DOHH2 (cell line): ENCODE measurements at regions not wholly inside any gene's neighbourhood (a gene's known extent, or its start where the extent isn't known, plus 50 kb on each side); places are given as distances from the start of the nearest gene placed in this dataset.

Experiments used
- H3F3A ChIP-seq: fragments of 200-600 bp; sonication (generic), shearing (Covaris generic); 2 replicates; pipeline ENCODE4 v1.6.0; 2016; ENCODE audit warnings: antibody characterized with exemption, mild to moderate bottlenecking; ENCODE audit not compliant: control insufficient read depth, insufficient read depth
- H3K27ac ChIP-seq: fragments of 200-600 bp; sonication (generic); 2 replicates; pipeline ENCODE4 v1.5.1; 2014; ENCODE audit warnings: low read depth, mild to moderate bottlenecking, low read length, moderate library complexity
- H3K27me3 ChIP-seq: fragments of 200-600 bp; sonication (generic); 2 replicates; pipeline ENCODE4 v1.6.1; 2014; ENCODE audit warnings: mild to moderate bottlenecking, low read length, mixed read lengths; ENCODE audit not compliant: control insufficient read depth
- H3K36me3 ChIP-seq: fragments of 200-600 bp; sonication (generic); 2 replicates; pipeline ENCODE4 v1.6.1; 2014; ENCODE audit warnings: mild to moderate bottlenecking, low read length, moderate library complexity, mixed read lengths; ENCODE audit not compliant: control insufficient read depth
- H3K4me1 ChIP-seq: fragments of 200-600 bp; sonication (generic); 2 replicates; pipeline ENCODE4 v1.6.1; 2014; ENCODE audit warnings: mild to moderate bottlenecking, low read length, mixed read lengths; ENCODE audit not compliant: control insufficient read depth
- H3K4me2 ChIP-seq: fragments of 200-600 bp; sonication (generic); 2 replicates; pipeline ENCODE4 v1.6.0; 2014; ENCODE audit warnings: mild to moderate bottlenecking, low read length, moderate library complexity
- H3K4me3 ChIP-seq: fragments of 200-600 bp; sonication (generic); 2 replicates; pipeline ENCODE4 v1.5.1; 2014; ENCODE audit warnings: mild to moderate bottlenecking, low read length, mixed read lengths
- H3K79me2 ChIP-seq: fragments of 200-600 bp; sonication (generic); 2 replicates; pipeline ENCODE4 v1.6.1; 2014; ENCODE audit warnings: mild to moderate bottlenecking, low read length, mixed read lengths; ENCODE audit not compliant: control insufficient read depth
- H3K9me2 ChIP-seq: fragments of 200-600 bp; sonication (generic); replicated peaks from 2 replicates; pipeline ENCODE4 v1.6.1; 2014; ENCODE audit warnings: mild to moderate bottlenecking, low read length, mixed read lengths; ENCODE audit not compliant: control insufficient read depth
- H3K9me3 ChIP-seq: fragments of 200-600 bp; sonication (generic); 2 replicates; pipeline ENCODE4 v1.6.1; 2014; ENCODE audit warnings: antibody characterized with exemption, low read length, mixed read lengths; ENCODE audit not compliant: control insufficient read depth, insufficient read depth
- H4K20me1 ChIP-seq: fragments of 200-600 bp; sonication (generic); 2 replicates; pipeline ENCODE4 v1.6.0; 2014; ENCODE audit warnings: low read depth, mild to moderate bottlenecking, antibody characterized with exemption, low read length, moderate library complexity; ENCODE audit not compliant: control insufficient read depth, insufficient read depth
- EZH2phosphoT487 ChIP-seq: fragments of 200-600 bp; sonication (generic); IDR thresholded peaks from 2 replicates; pipeline ENCODE4 v1.6.1; 2017; ENCODE audit warnings: borderline replicate concordance, mild to moderate bottlenecking, antibody characterized with exemption, low read length, moderate library complexity, mixed read lengths
- TF ChIP-seq, protein P1 (sequence below): fragments of 200-600 bp; sonication (generic); IDR thresholded peaks from one replicate; pipeline ENCODE4 v1.5.1; 2014; ENCODE audit warnings: antibody characterized with exemption, mild to moderate bottlenecking, low read depth, low read length; ENCODE audit not compliant: poor library complexity, severe bottlenecking

DNA sequence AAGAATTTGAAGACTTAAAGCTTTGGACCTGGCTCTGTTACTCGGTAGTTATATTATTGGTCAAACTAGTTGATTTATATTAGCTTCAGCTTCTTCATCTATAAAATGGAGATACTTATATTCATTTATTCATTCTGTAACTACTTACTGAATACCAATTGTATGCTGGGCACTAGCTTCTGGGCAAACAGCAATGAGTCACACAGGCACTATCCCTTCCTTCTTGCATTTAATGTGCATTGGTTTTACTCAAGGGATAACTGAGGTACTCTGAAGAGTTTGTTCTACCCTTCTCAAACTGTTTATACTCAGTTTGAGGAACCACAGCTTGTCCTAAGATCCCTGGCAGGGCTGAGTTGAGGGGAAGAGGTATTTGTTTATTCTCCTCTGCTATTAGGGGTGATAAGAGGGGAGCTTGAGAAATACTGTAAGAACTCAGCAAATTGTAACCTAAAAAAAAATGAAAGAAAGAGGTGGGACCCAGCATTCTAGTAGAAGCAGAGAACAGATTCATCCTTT is 825.4 kb upstream of the AMELY start:
- no peak for TF ChIP-seq EZH2phosphoT487
- TF ChIP-seq, protein P1, sequence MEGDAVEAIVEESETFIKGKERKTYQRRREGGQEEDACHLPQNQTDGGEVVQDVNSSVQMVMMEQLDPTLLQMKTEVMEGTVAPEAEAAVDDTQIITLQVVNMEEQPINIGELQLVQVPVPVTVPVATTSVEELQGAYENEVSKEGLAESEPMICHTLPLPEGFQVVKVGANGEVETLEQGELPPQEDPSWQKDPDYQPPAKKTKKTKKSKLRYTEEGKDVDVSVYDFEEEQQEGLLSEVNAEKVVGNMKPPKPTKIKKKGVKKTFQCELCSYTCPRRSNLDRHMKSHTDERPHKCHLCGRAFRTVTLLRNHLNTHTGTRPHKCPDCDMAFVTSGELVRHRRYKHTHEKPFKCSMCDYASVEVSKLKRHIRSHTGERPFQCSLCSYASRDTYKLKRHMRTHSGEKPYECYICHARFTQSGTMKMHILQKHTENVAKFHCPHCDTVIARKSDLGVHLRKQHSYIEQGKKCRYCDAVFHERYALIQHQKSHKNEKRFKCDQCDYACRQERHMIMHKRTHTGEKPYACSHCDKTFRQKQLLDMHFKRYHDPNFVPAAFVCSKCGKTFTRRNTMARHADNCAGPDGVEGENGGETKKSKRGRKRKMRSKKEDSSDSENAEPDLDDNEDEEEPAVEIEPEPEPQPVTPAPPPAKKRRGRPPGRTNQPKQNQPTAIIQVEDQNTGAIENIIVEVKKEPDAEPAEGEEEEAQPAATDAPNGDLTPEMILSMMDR = no peak
- peaks cover 6% of the 10 kb centered on the region for H3K4me1 ChIP-seq

DNA sequence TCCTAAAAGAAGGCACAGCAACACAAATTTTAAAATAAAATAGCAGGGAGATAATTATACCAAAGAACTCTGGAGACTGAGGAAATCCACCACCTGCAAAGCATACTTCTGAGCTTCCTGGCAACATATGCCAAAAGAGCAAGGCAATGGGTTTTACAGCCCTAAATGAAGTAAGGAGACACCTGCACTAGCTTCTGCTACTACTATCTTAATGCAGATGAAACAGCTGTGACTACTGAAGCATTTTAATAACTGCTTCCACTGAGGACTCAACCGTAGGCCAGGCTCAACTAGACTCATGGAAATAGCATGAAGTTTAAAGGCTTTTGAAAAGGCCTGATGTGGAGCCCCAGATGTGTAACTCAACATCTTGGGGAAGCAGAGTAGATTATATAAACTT is 820.1 kb upstream of the AMELY start:
- Histone ChIP-seq H3K27ac (0 out of 2 replicates have a peak overlapping the region, but pooled peaks have one; percentile 6), H3K4me3 (no peak overlapping the region), H3K4me2 (0 out of 2 replicates have a peak overlapping the region, but pooled peaks have one; percentile 14)

More for the DNA sequence above, 825.4 kb upstream of the AMELY start:
- Histone ChIP-seq H3K27me3 (no peaks in the 10 kb centered on the region), H3K79me2 (no peaks in the 10 kb centered on the region), H3K36me3 (no peaks in the 10 kb centered on the region), H3K9me3 (no peaks in the 10 kb centered on the region), H3K9me2 (no peaks in the 10 kb centered on the region), H3K27ac (no peak overlapping the region), H3F3A (no peaks in the 10 kb centered on the region), H3K4me3 (no peak overlapping the region), H3K4me2 (no peak overlapping the region), H4K20me1 (no peaks in the 10 kb centered on the region)

DNA sequence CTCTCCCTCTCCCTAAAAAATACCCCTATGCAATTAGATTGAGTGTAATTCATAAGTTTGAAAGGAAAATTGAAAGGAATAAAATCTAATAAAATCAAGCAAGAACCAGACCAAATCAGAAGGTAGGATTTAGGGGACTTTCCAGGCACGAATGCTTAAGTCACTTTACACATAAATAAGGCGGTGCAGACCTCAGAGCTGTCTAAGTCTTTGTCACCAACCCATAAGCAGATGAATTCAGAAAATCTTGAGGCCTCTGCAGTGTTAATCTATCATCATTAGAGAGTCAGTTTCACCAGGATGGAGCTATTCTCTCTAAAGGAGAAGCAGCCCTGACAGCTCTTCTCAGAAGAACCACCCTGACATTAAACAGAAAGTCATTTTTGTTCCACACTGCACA is 819.1 kb upstream of the AMELY start:
- no peaks in the 10 kb centered on the region for H3K9me3 ChIP-seq
- no peaks in the 10 kb centered on the region for H3F3A ChIP-seq
- H4K20me1 ChIP-seq = no peaks in the 10 kb centered on the region
- H3K79me2 ChIP-seq = no peaks in the 10 kb centered on the region
- H3K9me2 ChIP-seq = no peaks in the 10 kb centered on the region
- peak overlapping the region; percentile 34; the same call in 1 of the 2 replicates for H3K4me3 ChIP-seq
- peaks cover 39% of the 10 kb centered on the region for H3K4me1 ChIP-seq
- H3K36me3 ChIP-seq = no peaks in the 10 kb centered on the region
- TF ChIP-seq EZH2phosphoT487 = no peak
- TF ChIP-seq, protein P1 = no peak
- no peaks in the 10 kb centered on the region for H3K27me3 ChIP-seq
- H3K27ac ChIP-seq = peak overlapping the region; percentile 30; the same call in 1 of the 2 replicates
- peak overlapping the region; percentile 28 for H3K4me2 ChIP-seq

More for the DNA sequence above, 820.1 kb upstream of the AMELY start:
- no peaks in the 10 kb centered on the region for H3K9me2 ChIP-seq
- no peaks in the 10 kb centered on the region for H3K27me3 ChIP-seq
- no peaks in the 10 kb centered on the region for H3K36me3 ChIP-seq
- no peaks in the 10 kb centered on the region for H3F3A ChIP-seq
- H3K9me3 ChIP-seq = no peaks in the 10 kb centered on the region
- H3K4me1 ChIP-seq = peaks cover 39% of the 10 kb centered on the region
- no peaks in the 10 kb centered on the region for H4K20me1 ChIP-seq
- no peaks in the 10 kb centered on the region for H3K79me2 ChIP-seq
- no peak for TF ChIP-seq EZH2phosphoT487
- TF ChIP-seq, protein P1 = no peak
